ENCODE measurements at regions not wholly inside any gene's neighbourhood (a gene's known extent, or its start where the extent isn't known, plus 50 kb on each side); places are given as distances from the start of the nearest gene placed in this dataset.

- no peak for TF ChIP-seq BHLHE40 (IDR thresholded peaks at IDR 0.05; ENCODE audit: low read length)
These were observed 640.4 kb downstream of the NR4A2 start (continued) for GRCh38 chr2:155692106-155692505.

DNA sequence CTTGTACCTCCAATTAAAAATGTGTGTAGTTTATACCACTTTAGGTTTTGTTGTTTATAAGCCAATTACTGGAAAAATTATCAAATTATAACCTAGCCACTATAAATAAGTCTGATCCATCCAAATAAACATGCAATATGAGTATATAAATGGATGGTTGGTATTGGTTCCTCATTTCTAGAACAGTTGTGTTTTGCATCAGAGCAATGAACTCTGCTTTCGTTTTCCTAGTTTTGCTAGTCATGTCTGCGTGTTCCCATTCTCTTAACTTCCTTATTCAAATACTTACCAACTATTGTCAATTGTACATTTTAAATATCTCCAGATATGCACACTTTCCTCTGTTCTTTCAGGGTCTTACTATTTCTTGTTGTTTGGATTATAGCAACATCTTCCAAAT, 641.7 kb downstream of the NR4A2 start:
- Histone ChIP-seq H3K4me1 (replicated peaks in 1 of 2; ENCODE audit: control insufficient read depth in 2 of 2, insufficient read depth in 2 of 2, low read length in 2 of 2) (no peaks in the 10 kb centered on the region), H4K20me1 (replicated peaks; ENCODE audit: control insufficient read depth, insufficient read depth, low read length) (no peaks in the 10 kb centered on the region), H3K4me2 (ENCODE audit: insufficient read depth, low read length) (no peak overlapping the region), H3K36me3 (ENCODE audit: control insufficient read depth, insufficient read depth, low read length) (no peaks in the 10 kb centered on the region), H2AFZ (ENCODE audit: low read depth, low read length) (no peak overlapping the region), H3K9me3 (replicated peaks; ENCODE audit: control insufficient read depth, insufficient read depth, low read depth, low read length) (no peaks in the 10 kb centered on the region), H3K27ac (ENCODE audit: extremely low read depth, low read depth, low read length) (no peak overlapping the region), H3K9ac (ENCODE audit: insufficient read depth in 1 of 2, low read depth in 2 of 2, low read length in 2 of 2) (no peak overlapping the region), H3K79me2 (ENCODE audit: control insufficient read depth, insufficient read depth, low read length) (no peaks in the 10 kb centered on the region), H3K4me3 (no peak overlapping the region), H3K27me3 (ENCODE audit: control insufficient read depth in 2 of 2, insufficient read depth in 2 of 2, low read length in 2 of 2) (no peaks in the 10 kb centered on the region), H3K9me1 (ENCODE audit: control insufficient read depth, insufficient read depth, low read length) (no peaks in the 10 kb centered on the region)
- WGBS (ENCODE audit: insufficient coverage, low coverage, missing lambda C conversion rate): 0% methylated on average over 2 of the region's 2 CpGs
- CTCF ChIA-PET (ENCODE audit: low intra/inter-chr PET ratio): no interaction called here
- intact Hi-C loops (cut with micrococcal nuclease): no loop called here
- DNase-seq (ENCODE audit: extremely low read depth in 1 of 4, low spot score in 3 of 4) (no peak), FAIRE-seq (no peak), ATAC-seq (no peak)
- in situ Hi-C loops (cut with MboI): no loop called here
- no TSS peak for BruUV-seq (replicated peaks)
- POLR2A ChIA-PET: no interaction called here
- TF ChIP-seq ARID2 (IDR thresholded peaks at IDR 0.05) (no peak), WHSC1 (IDR thresholded peaks at IDR 0.05; ENCODE audit: low read length) (no peak), CCNT2 (IDR thresholded peaks at IDR 0.05; ENCODE audit: borderline replicate concordance, extremely low read depth, insufficient read length, low read depth, low read length) (no peak), STAT5B (CRISPR knock-in tag; IDR thresholded peaks at IDR 0.05) (no peak), PRDM10 (IDR thresholded peaks at IDR 0.05; ENCODE audit: partially characterized antibody) (no peak), U2AF2 (optimal IDR thresholded peaks at IDR 0.05; ENCODE audit: low read depth, low read length) (no peak)
- TF ChIP-seq, protein P1, sequence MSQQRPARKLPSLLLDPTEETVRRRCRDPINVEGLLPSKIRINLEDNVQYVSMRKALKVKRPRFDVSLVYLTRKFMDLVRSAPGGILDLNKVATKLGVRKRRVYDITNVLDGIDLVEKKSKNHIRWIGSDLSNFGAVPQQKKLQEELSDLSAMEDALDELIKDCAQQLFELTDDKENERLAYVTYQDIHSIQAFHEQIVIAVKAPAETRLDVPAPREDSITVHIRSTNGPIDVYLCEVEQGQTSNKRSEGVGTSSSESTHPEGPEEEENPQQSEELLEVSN (IDR thresholded peaks at IDR 0.05; ENCODE audit: borderline replicate concordance in 1 of 2, extremely low read depth in 1 of 2, insufficient read depth in 1 of 2, insufficient read length in 1 of 2, low read depth in 1 of 2, low read length in 1 of 2, poor library complexity in 1 of 2, severe bottlenecking in 1 of 2): no peak
- TF ChIP-seq, protein P2, sequence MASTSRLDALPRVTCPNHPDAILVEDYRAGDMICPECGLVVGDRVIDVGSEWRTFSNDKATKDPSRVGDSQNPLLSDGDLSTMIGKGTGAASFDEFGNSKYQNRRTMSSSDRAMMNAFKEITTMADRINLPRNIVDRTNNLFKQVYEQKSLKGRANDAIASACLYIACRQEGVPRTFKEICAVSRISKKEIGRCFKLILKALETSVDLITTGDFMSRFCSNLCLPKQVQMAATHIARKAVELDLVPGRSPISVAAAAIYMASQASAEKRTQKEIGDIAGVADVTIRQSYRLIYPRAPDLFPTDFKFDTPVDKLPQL (IDR thresholded peaks at IDR 0.05; ENCODE audit: extremely low read depth, insufficient read length): no peak

Data from K562 (cell line).